Liver (tissue), 8 donors: ENCODE measurements at regions not wholly inside any gene's neighbourhood (a gene's known extent, or its start where the extent isn't known, plus 50 kb on each side); places are given as distances from the start of the nearest gene placed in this dataset.

ENCODE experiments used
- DNase-seq: peaks from one replicate; pipeline ENCODE4 v3.0.0-alpha.2; 2017; ENCODE audit warnings: low spot score
- H3K27ac ChIP-seq, 2 donors: one replicate each; pipeline ENCODE4 v1.7.0; 2013; ENCODE audit warnings: inconsistent platforms in 2 of 2, low read length in 2 of 2, control low read depth in 1 of 2, low read depth in 1 of 2, mild to moderate bottlenecking in 1 of 2
- H3K27me3 ChIP-seq, 4 donors: one replicate each; pipeline versions ENCODE4 v1.6.1 to v1.7.0; 2013; ENCODE audit warnings: low read length in 3 of 4, inconsistent platforms in 1 of 4, mild to moderate bottlenecking in 1 of 4, moderate library complexity in 1 of 4; ENCODE audit not compliant: control insufficient read depth in 4 of 4, insufficient read depth in 4 of 4
- H3K36me3 ChIP-seq, 4 donors: one replicate each; pipeline versions ENCODE4 v1.6.1 to v1.7.0; 2013; ENCODE audit warnings: low read length in 3 of 4, mild to moderate bottlenecking in 3 of 4, low read depth in 1 of 4, moderate library complexity in 1 of 4; ENCODE audit not compliant: control insufficient read depth in 4 of 4, insufficient read depth in 3 of 4
- H3K4me1 ChIP-seq, 4 donors: one replicate each; pipeline versions ENCODE4 v1.6.1 to v1.7.0; 2013; ENCODE audit warnings: low read length in 3 of 4, mild to moderate bottlenecking in 3 of 4, moderate library complexity in 1 of 4; ENCODE audit not compliant: control insufficient read depth in 4 of 4, insufficient read depth in 4 of 4
- H3K4me3 ChIP-seq, 3 donors: one replicate each; pipeline versions ENCODE4 v1.6.1 to v1.7.0; 2013; ENCODE audit warnings: low read length in 3 of 3, control low read depth in 1 of 3, low read depth in 1 of 3, mild to moderate bottlenecking in 1 of 3
- H3K9ac ChIP-seq, 2 donors: one replicate each; pipeline ENCODE4 v1.7.0; 2013; ENCODE audit warnings: low read length in 2 of 2, mild to moderate bottlenecking in 2 of 2, moderate library complexity in 2 of 2, control low read depth in 1 of 2, low read depth in 1 of 2
- H3K9me3 ChIP-seq, 4 donors: one replicate each; pipeline versions ENCODE4 v1.6.1 to v1.7.0; 2013; ENCODE audit warnings: low read length in 3 of 4; ENCODE audit not compliant: control insufficient read depth in 4 of 4
- ATF3 ChIP-seq: IDR thresholded peaks from 2 replicates; pipeline ENCODE4 v1.6.1; 2016; ENCODE audit warnings: antibody characterized with exemption
- CTCF ChIP-seq: fragments of 150-350 bp; IDR thresholded peaks from 2 replicates; pipeline ENCODE4 v1.5.1; 2017; ENCODE audit warnings: improper control_type of control experiment, low read depth, low read length; ENCODE audit not compliant: missing input control
- EGR1 ChIP-seq, 2 donors: IDR thresholded peaks; 2 replicates each; pipeline ENCODE4 v1.6.1; 2016 to 2018; ENCODE audit warnings: antibody characterized with exemption in 2 of 2, low read depth in 2 of 2
- FOXA1 ChIP-seq: IDR thresholded peaks from 2 replicates; pipeline ENCODE4 v1.6.1; 2016; ENCODE audit warnings: antibody characterized with exemption
- FOXA2 ChIP-seq: IDR thresholded peaks from 2 replicates; pipeline ENCODE4 v1.6.1; 2016; ENCODE audit warnings: antibody characterized with exemption
- GABPA ChIP-seq, 2 donors: IDR thresholded peaks in 1 of 2; conservative IDR thresholded peaks in 1 of 2; 2 replicates each; pipeline ENCODE4 v1.6.1; 2016; ENCODE audit warnings: antibody characterized with exemption in 2 of 2, mild to moderate bottlenecking in 1 of 2, moderate library complexity in 1 of 2
- HNF4A ChIP-seq, 2 donors: conservative IDR thresholded peaks; 2 replicates each; pipeline ENCODE4 v1.6.1; 2016; ENCODE audit warnings: antibody characterized with exemption in 2 of 2, mild to moderate bottlenecking in 2 of 2
- HNF4G ChIP-seq: IDR thresholded peaks from 2 replicates; pipeline ENCODE4 v1.6.1; 2016; ENCODE audit warnings: antibody characterized with exemption
- MAX ChIP-seq: IDR thresholded peaks from 2 replicates; pipeline ENCODE4 v1.6.1; 2016; ENCODE audit warnings: antibody characterized with exemption
- NR2F2 ChIP-seq: IDR thresholded peaks from 2 replicates; pipeline ENCODE4 v1.6.1; 2016; ENCODE audit warnings: antibody characterized with exemption
- RAD21 ChIP-seq, 2 donors: IDR thresholded peaks; 2 replicates each; pipeline ENCODE4 v1.6.1; 2016; ENCODE audit warnings: antibody characterized with exemption in 2 of 2, mild to moderate bottlenecking in 2 of 2
- REST ChIP-seq: IDR thresholded peaks from 2 replicates; pipeline ENCODE4 v1.6.1; 2016; ENCODE audit warnings: antibody characterized with exemption, mild to moderate bottlenecking
- RXRA ChIP-seq, 2 donors: IDR thresholded peaks; 2 replicates each; pipeline ENCODE4 v1.6.1; 2017 to 2018; ENCODE audit warnings: antibody characterized with exemption in 2 of 2, mild to moderate bottlenecking in 1 of 2
- SP1 ChIP-seq: IDR thresholded peaks from 2 replicates; pipeline ENCODE4 v1.6.1; 2018; ENCODE audit warnings: antibody characterized with exemption, mild to moderate bottlenecking
- YY1 ChIP-seq: IDR thresholded peaks from 2 replicates; pipeline ENCODE4 v1.6.1; 2016; ENCODE audit warnings: antibody characterized with exemption, mild to moderate bottlenecking
- ZBTB33 ChIP-seq: IDR thresholded peaks from 2 replicates; pipeline ENCODE4 v1.6.1; 2016; ENCODE audit warnings: antibody characterized with exemption
- WGBS: extraction: QIAGEN DNeasy Blood & Tissue Kit; methylation state at CpG from one replicate; pipeline ENCODE4 v1.1.7; 2013; 5-methylcytosine and 5-hydroxymethylcytosine counted together
- donor health status: healthy.
- donor health status: healthy.
- donor health status: healthy.
- donor health status: healthy.
- donor health status: healthy.

GRCh38 chr9:89711866-89712265, 107.1 kb downstream of the GADD45G start (continued):
- no peak for TF ChIP-seq ZBTB33

GRCh38 chr9:89712283-89712682, 107.5 kb downstream of the GADD45G start:
- Histone ChIP-seq H3K9ac (no peak overlapping the region), H3K4me3 (no peak overlapping the region), H3K4me1 (peaks cover 0 to 12% (median 7%) of the 10 kb centered on the region in 4 donors), H3K27ac (no peak overlapping the region), H3K27me3 (no peaks in the 10 kb centered on the region), H3K9me3 (no peaks in the 10 kb centered on the region), H3K36me3 (no peaks in the 10 kb centered on the region)
- 48% methylated on average over 5 of the region's 5 CpGs for WGBS
- TF ChIP-seq GABPA (IDR thresholded peaks at IDR 0.05 in 1 of 2, conservative IDR thresholded peaks at IDR 0.05 in 1 of 2) (no peak), EGR1 (IDR thresholded peaks at IDR 0.05; ENCODE audit: low read depth in 2 of 2) (no peak), RAD21 (IDR thresholded peaks at IDR 0.05) (peak in 1 of 2 donors; percentile 19), CTCF (no peak), YY1 (no peak), REST (no peak), RXRA (IDR thresholded peaks at IDR 0.05) (peak in 1 of 2 donors; percentile 31), HNF4A (conservative IDR thresholded peaks at IDR 0.05) (peak; percentile 30 to 43), SP1 (peak; percentile 25)
- no peak for DNase-seq

- Histone ChIP-seq H3K4me1 (peaks cover 0 to 20% (median 13%) of the 10 kb centered on the region in 4 donors), H3K4me3 (no peak overlapping the region), H3K9me3 (peaks cover 0 to 3% (median 0%) of the 10 kb centered on the region in 4 donors), H3K36me3 (no peaks in the 10 kb centered on the region), H3K27ac (no peak overlapping the region), H3K27me3 (no peaks in the 10 kb centered on the region), H3K9ac (no peak overlapping the region)
- no peak for DNase-seq
- WGBS: 74% methylated on average over 5 of the region's 5 CpGs
- TF ChIP-seq SP1 (no peak), EGR1 (IDR thresholded peaks at IDR 0.05; ENCODE audit: low read depth in 2 of 2) (no peak), FOXA2 (no peak), NR2F2 (no peak), ATF3 (no peak), RXRA (IDR thresholded peaks at IDR 0.05) (no peak), GABPA (IDR thresholded peaks at IDR 0.05 in 1 of 2, conservative IDR thresholded peaks at IDR 0.05 in 1 of 2) (no peak), FOXA1 (no peak), YY1 (no peak), REST (no peak), RAD21 (IDR thresholded peaks at IDR 0.05) (no peak), HNF4G (no peak), MAX (no peak), CTCF (no peak), HNF4A (conservative IDR thresholded peaks at IDR 0.05) (no peak)
These were observed 109.5 kb downstream of the GADD45G start for GRCh38 chr9:89714321-89714720.
